ENCODE measurements at regions not wholly inside any gene's neighbourhood (a gene's known extent, or its start where the extent isn't known, plus 50 kb on each side); places are given as distances from the start of the nearest gene placed in this dataset.

GRCh38 chr6:120112980-120113379 lies 763.4 kb upstream of the MAN1A1 start:
- Histone ChIP-seq H3K27ac (no peak overlapping the region), H3K79me2 (ENCODE audit: insufficient read depth) (no peaks in the 10 kb centered on the region), H3K36me3 (ENCODE audit: low read depth) (no peaks in the 10 kb centered on the region), H3K9ac (no peak overlapping the region), H3K4me1 (ENCODE audit: insufficient read depth) (no peaks in the 10 kb centered on the region), H3F3A (ENCODE audit: insufficient read depth) (no peaks in the 10 kb centered on the region), H3K9me3 (ENCODE audit: low read depth) (no peaks in the 10 kb centered on the region), H3K27me3 (replicated peaks; ENCODE audit: insufficient read depth) (no peaks in the 10 kb centered on the region), H3K4me3 (no peak overlapping the region), H3K4me2 (ENCODE audit: unreplicated experiment) (no peak overlapping the region), H2AFZ (no peak overlapping the region), H4K20me1 (ENCODE audit: insufficient read depth) (no peaks in the 10 kb centered on the region), H3K9me2 (ENCODE audit: insufficient read depth) (no peaks in the 10 kb centered on the region)
- DNase-seq, result no peak
- in situ Hi-C loops (cut with MboI), result no loop called here
- no peak for TF ChIP-seq EZH2 (IDR thresholded peaks at IDR 0.05; ENCODE audit: insufficient read depth, poor library complexity, severe bottlenecking)
- no peak for TF ChIP-seq EZH2phosphoT487 (IDR thresholded peaks at IDR 0.05; ENCODE audit: insufficient read depth, low read depth)

- Histone ChIP-seq H3K9me3 (ENCODE audit: low read depth) (no peaks in the 10 kb centered on the region), H3F3A (ENCODE audit: insufficient read depth) (no peaks in the 10 kb centered on the region), H3K27ac (no peak overlapping the region), H2AFZ (no peak overlapping the region), H3K4me3 (no peak overlapping the region), H3K27me3 (replicated peaks; ENCODE audit: insufficient read depth) (no peaks in the 10 kb centered on the region), H3K9me2 (ENCODE audit: insufficient read depth) (no peaks in the 10 kb centered on the region), H3K79me2 (ENCODE audit: insufficient read depth) (no peaks in the 10 kb centered on the region), H3K4me1 (ENCODE audit: insufficient read depth) (no peaks in the 10 kb centered on the region), H3K4me2 (ENCODE audit: unreplicated experiment) (no peak overlapping the region), H3K9ac (no peak overlapping the region), H4K20me1 (ENCODE audit: insufficient read depth) (no peaks in the 10 kb centered on the region), H3K36me3 (ENCODE audit: low read depth) (no peaks in the 10 kb centered on the region)
- no peak for DNase-seq
- TF ChIP-seq EZH2 (IDR thresholded peaks at IDR 0.05; ENCODE audit: insufficient read depth, poor library complexity, severe bottlenecking) (no peak), EZH2phosphoT487 (IDR thresholded peaks at IDR 0.05; ENCODE audit: insufficient read depth, low read depth) (no peak)
- in situ Hi-C loops (cut with MboI), result no loop called here
- 80 to 86% methylated on average over 4 of the region's 4 CpGs for WGBS, 2 experiments (ENCODE audit: low coverage in 1 of 2, low lambda C conversion rate in 2 of 2, missing lambda C conversion rate in 2 of 2)
Measured at GRCh38 chr6:120111001-120111400, 761.4 kb upstream of the MAN1A1 start.

GRCh38 chr6:120108061-120108795 lies 758.7 kb upstream of the MAN1A1 start:
- Histone ChIP-seq H3K27ac (no peak overlapping the region), H3K4me1 (ENCODE audit: insufficient read depth) (no peaks in the 10 kb centered on the region), H3K9ac (no peak overlapping the region), H3K27me3 (replicated peaks; ENCODE audit: insufficient read depth) (no peaks in the 10 kb centered on the region), H3K4me3 (no peak overlapping the region), H3K36me3 (ENCODE audit: low read depth) (no peaks in the 10 kb centered on the region), H3K79me2 (ENCODE audit: insufficient read depth) (no peaks in the 10 kb centered on the region), H3K9me2 (ENCODE audit: insufficient read depth) (no peaks in the 10 kb centered on the region), H3F3A (ENCODE audit: insufficient read depth) (no peaks in the 10 kb centered on the region), H2AFZ (no peak overlapping the region), H4K20me1 (ENCODE audit: insufficient read depth) (no peaks in the 10 kb centered on the region), H3K9me3 (ENCODE audit: low read depth) (no peaks in the 10 kb centered on the region), H3K4me2 (ENCODE audit: unreplicated experiment) (no peak overlapping the region)
- in situ Hi-C loops (cut with MboI), result no loop called here
- 41 to 44% methylated on average over 1 of the region's 1 CpG for WGBS, 2 experiments (ENCODE audit: low coverage in 1 of 2, low lambda C conversion rate in 2 of 2, missing lambda C conversion rate in 2 of 2)
- no peak for DNase-seq
- TF ChIP-seq EZH2 (IDR thresholded peaks at IDR 0.05; ENCODE audit: insufficient read depth, poor library complexity, severe bottlenecking) (no peak), EZH2phosphoT487 (IDR thresholded peaks at IDR 0.05; ENCODE audit: insufficient read depth, low read depth) (no peak)

GRCh38 chr6:120103618-120104017 lies 754.1 kb upstream of the MAN1A1 start:
- no peaks in the 10 kb centered on the region for H4K20me1 ChIP-seq (ENCODE audit: insufficient read depth)
- H3K36me3 ChIP-seq (ENCODE audit: low read depth), result no peaks in the 10 kb centered on the region
- TF ChIP-seq EZH2 (IDR thresholded peaks at IDR 0.05; ENCODE audit: insufficient read depth, poor library complexity, severe bottlenecking) (no peak), EZH2phosphoT487 (IDR thresholded peaks at IDR 0.05; ENCODE audit: insufficient read depth, low read depth) (no peak)
- no peaks in the 10 kb centered on the region for H3F3A ChIP-seq (ENCODE audit: insufficient read depth)
- H3K4me3 ChIP-seq, result no peak overlapping the region
- H3K4me2 ChIP-seq (ENCODE audit: unreplicated experiment), result no peak overlapping the region
- H3K9ac ChIP-seq, result no peak overlapping the region
- H2AFZ ChIP-seq, result no peak overlapping the region
- H3K79me2 ChIP-seq (ENCODE audit: insufficient read depth), result no peaks in the 10 kb centered on the region
- H3K27ac ChIP-seq, result no peak overlapping the region
- in situ Hi-C loops (cut with MboI), result no loop called here
- no peaks in the 10 kb centered on the region for H3K4me1 ChIP-seq (ENCODE audit: insufficient read depth)
- DNase-seq, result no peak
- no peaks in the 10 kb centered on the region for H3K9me2 ChIP-seq (ENCODE audit: insufficient read depth)
- no peaks in the 10 kb centered on the region for H3K27me3 ChIP-seq (replicated peaks; ENCODE audit: insufficient read depth)
- no peaks in the 10 kb centered on the region for H3K9me3 ChIP-seq (ENCODE audit: low read depth)
